Stimulated activated CD8-positive, alpha-beta memory T cell treated with anti-CD3 and anti-CD28 coated beads, Interleukin-15, amount 100 ng/mL, for 1 hour (primary cell): ENCODE measurements at regions not wholly inside any gene's neighbourhood (a gene's known extent, or its start where the extent isn't known, plus 50 kb on each side); places are given as distances from the start of the nearest gene placed in this dataset.
"Not testable (repeated sequence)": the region's sequence is repeated elsewhere in the genome, so short reads cannot be mapped to it uniquely, and the experiment has no call there.

Source experiments
- DNase-seq: peaks from one replicate; pipeline ENCODE4 v3.0.0-alpha.2; 2020; ENCODE audit warnings: low read depth

GRCh38 chr2:111503844-111504570, 380.0 kb downstream of the ANAPC1 start:
- not testable (repeated sequence) for DNase-seq

GRCh38 chr2:111504571-111504942, 379.4 kb downstream of the ANAPC1 start:
- DNase-seq, result not testable (repeated sequence)

- not testable (repeated sequence) for DNase-seq
Measured at GRCh38 chr2:111505267-111505666, 378.7 kb downstream of the ANAPC1 start.

- not testable (repeated sequence) for DNase-seq
Measured at GRCh38 chr2:111506936-111507335, 377.1 kb downstream of the ANAPC1 start.

- not testable (repeated sequence) for DNase-seq
Measured at GRCh38 chr2:111509225-111509869, 374.6 kb downstream of the ANAPC1 start.

GRCh38 chr2:111510384-111510783, 373.6 kb downstream of the ANAPC1 start:
- not testable (repeated sequence) for DNase-seq

GRCh38 chr2:111511062-111511461, 372.9 kb downstream of the ANAPC1 start:
- DNase-seq, result not testable (repeated sequence)

GRCh38 chr2:111512378-111512777, 371.6 kb downstream of the ANAPC1 start:
- DNase-seq, result not testable (repeated sequence)

GRCh38 chr2:111514138-111514537, 369.9 kb downstream of the ANAPC1 start:
- not testable (repeated sequence) for DNase-seq

- DNase-seq, result not testable (repeated sequence)
Measured at GRCh38 chr2:111517050-111517720, 366.8 kb downstream of the ANAPC1 start.

GRCh38 chr2:111517721-111518053, 366.3 kb downstream of the ANAPC1 start:
- not testable (repeated sequence) for DNase-seq

GRCh38 chr2:111519071-111519470, 364.9 kb downstream of the ANAPC1 start:
- DNase-seq, result no peak

GRCh38 chr2:111522231-111522768, 361.7 kb downstream of the ANAPC1 start:
- DNase-seq, result no peak

GRCh38 chr2:111523009-111523408, 361.0 kb downstream of the ANAPC1 start:
- no peak for DNase-seq

- DNase-seq, result not testable (repeated sequence)
Measured at GRCh38 chr2:111525026-111525425, 359.0 kb downstream of the ANAPC1 start.

- DNase-seq, result not testable (repeated sequence)
Measured at GRCh38 chr2:111526041-111526639, 357.9 kb downstream of the ANAPC1 start.

- not testable (repeated sequence) for DNase-seq
Measured at GRCh38 chr2:111527707-111528400, 356.1 kb downstream of the ANAPC1 start.

- DNase-seq, result not testable (repeated sequence)
Measured at GRCh38 chr2:111529022-111529421, 355.0 kb downstream of the ANAPC1 start.

GRCh38 chr2:111530239-111530965, 353.6 kb downstream of the ANAPC1 start:
- DNase-seq, result not testable (repeated sequence)

GRCh38 chr2:111532682-111533556, 351.1 kb downstream of the ANAPC1 start:
- DNase-seq, result not testable (repeated sequence)
